AG09319 (cell line): ENCODE measurements at regions not wholly inside any gene's neighbourhood (a gene's known extent, or its start where the extent isn't known, plus 50 kb on each side); places are given as distances from the start of the nearest gene placed in this dataset.
"Not testable (repeated sequence)": the region's sequence is repeated elsewhere in the genome, so short reads cannot be mapped to it uniquely, and the experiment has no call there.

Experiments
- DNase-seq: peaks from one replicate; pipeline ENCODE4 v3.0.0-alpha.2; 2010; ENCODE audit warnings: low read depth; ENCODE audit errors: extremely low read depth
- CTCF ChIP-seq: IDR thresholded peaks from 2 replicates; pipeline ENCODE4 v1.5.1; 2011; ENCODE audit warnings: low read depth, mild to moderate bottlenecking, inconsistent platforms, low read length, moderate library complexity

GRCh38 chr7:155939350-155939749 is 127.1 kb upstream of the SHH start:
- no peak for DNase-seq

GRCh38 chr7:155938129-155938528 is 125.9 kb upstream of the SHH start:
- TF ChIP-seq CTCF: no peak
- DNase-seq: no peak

More at GRCh38 chr7:155939350-155939749, 127.1 kb upstream of the SHH start:
- TF ChIP-seq CTCF: no peak

- no peak for TF ChIP-seq CTCF
- DNase-seq: no peak
Measured at GRCh38 chr7:155935726-155936125, 123.5 kb upstream of the SHH start.

- DNase-seq: no peak
- no peak for TF ChIP-seq CTCF
Measured at GRCh38 chr7:155935005-155935557, 122.8 kb upstream of the SHH start.

- not testable (repeated sequence) for DNase-seq
Measured at GRCh38 chr7:155932324-155932723, 120.1 kb upstream of the SHH start.

GRCh38 chr7:155931396-155932085 is 119.3 kb upstream of the SHH start:
- DNase-seq: no peak
- TF ChIP-seq CTCF: no peak

GRCh38 chr7:155930527-155930926 is 118.3 kb upstream of the SHH start:
- DNase-seq: no peak
- no peak for TF ChIP-seq CTCF

- DNase-seq: no peak
- no peak for TF ChIP-seq CTCF
Measured at GRCh38 chr7:155930061-155930460, 117.8 kb upstream of the SHH start.
